ENCODE measurements at regions not wholly inside any gene's neighbourhood (a gene's known extent, or its start where the extent isn't known, plus 50 kb on each side); places are given as distances from the start of the nearest gene placed in this dataset.

DNA sequence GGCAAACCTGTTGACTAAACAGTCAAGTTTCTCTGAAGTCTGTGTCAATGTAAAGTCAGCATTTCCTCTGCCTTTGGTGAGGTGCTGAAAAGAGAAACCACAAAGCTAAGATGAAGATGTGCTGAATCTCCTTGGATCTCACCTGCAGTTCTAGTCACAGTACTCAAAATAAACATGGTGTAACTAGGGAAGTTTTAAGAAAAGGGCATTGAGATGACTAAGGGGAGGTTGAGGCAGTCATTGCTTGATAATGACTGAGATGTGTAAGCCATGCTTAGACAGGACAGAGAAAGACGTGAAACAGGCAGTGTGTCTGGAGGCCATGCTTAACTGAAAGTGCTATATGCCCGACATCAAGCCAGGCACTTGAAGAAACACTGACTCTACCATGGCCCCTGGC lies 1010.0 kb upstream of the CELF4 start:
- Histone ChIP-seq H3K4me3 (replicated peaks in 1 of 3; ENCODE audit: insufficient read depth in 1 of 3, low read depth in 1 of 3, low read length in 3 of 3) (no peak overlapping the region), H3K27me3 (ENCODE audit: control insufficient read depth in 2 of 2, insufficient read depth in 2 of 2, low read length in 2 of 2) (no peaks in the 10 kb centered on the region), H3K9ac (replicated peaks; ENCODE audit: extremely low read depth, insufficient read depth, low read length) (no peak overlapping the region), H3K4me1 (ENCODE audit: control insufficient read depth, extremely low read depth, insufficient read depth, low read length) (no peaks in the 10 kb centered on the region), H3K36me3 (ENCODE audit: control insufficient read depth in 2 of 2, extremely low read depth in 1 of 2, insufficient read depth in 2 of 2, low read length in 2 of 2) (no peaks in the 10 kb centered on the region), H3K27ac (ENCODE audit: insufficient read depth, low read depth, low read length) (no peak overlapping the region), H3K9me3 (replicated peaks; ENCODE audit: control insufficient read depth, insufficient read depth, low read length) (peaks cover 6% of the 10 kb centered on the region), H2AFZ (ENCODE audit: low read depth, low read length) (no peak overlapping the region), H3K79me2 (ENCODE audit: control insufficient read depth, insufficient read depth, low read length) (no peaks in the 10 kb centered on the region), H3K9me1 (replicated peaks; ENCODE audit: control insufficient read depth, extremely low read depth, insufficient read depth, low read length) (no peaks in the 10 kb centered on the region), H3K4me2 (ENCODE audit: insufficient read depth, low read length) (no peak overlapping the region), H4K20me1 (replicated peaks; ENCODE audit: control insufficient read depth, extremely low read depth, insufficient read depth, low read length) (no peaks in the 10 kb centered on the region)
- ChIA-PET POLR2A (no interaction called here), CTCF (no interaction called here)
- no TSS peak for BruUV-seq (replicated peaks)
- intact Hi-C loops (cut with micrococcal nuclease) (no loop called here), dilution Hi-C loops (cut with MboI; ENCODE audit: extremely low pct_ligation_motif_present, low sequenced_read_pairs) (no loop called here)
- no peak for DNase-seq (ENCODE audit: low read depth, low spot score)
- FAIRE-seq, result no peak
- TF ChIP-seq MYC (IDR thresholded peaks at IDR 0.05; ENCODE audit: low read depth, low read length), result no peak
- no peak for TF ChIP-seq FOS (IDR thresholded peaks at IDR 0.05; ENCODE audit: borderline replicate concordance, insufficient read depth, low read length)
- no peak for TF ChIP-seq JUN (IDR thresholded peaks at IDR 0.05; ENCODE audit: borderline replicate concordance, insufficient read depth, insufficient read length, low read depth)
- no peak for TF ChIP-seq EZH2 (IDR thresholded peaks at IDR 0.05; ENCODE audit: borderline replicate concordance, low read depth, low read length, severe bottlenecking)

DNA sequence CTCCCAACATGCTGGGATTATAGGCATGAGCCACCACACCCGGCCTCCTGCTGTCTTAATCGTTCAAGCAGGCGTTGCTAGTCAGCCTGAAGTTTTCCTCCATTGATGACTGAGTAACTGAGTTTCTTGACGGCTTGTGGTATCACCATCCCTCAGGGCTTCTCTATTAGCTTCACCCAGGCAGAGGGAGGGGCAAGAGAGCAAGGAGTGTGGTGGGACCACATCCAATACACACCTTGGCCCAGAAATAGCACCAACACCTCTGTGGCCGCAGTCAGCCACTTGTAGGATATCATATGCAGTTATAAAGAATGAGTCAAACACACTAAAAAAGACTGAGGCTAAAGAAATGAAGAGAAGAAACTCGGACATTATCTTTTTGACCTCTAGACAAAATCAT lies 1009.4 kb upstream of the CELF4 start:
- Histone ChIP-seq H3K27ac (ENCODE audit: insufficient read depth, low read depth, low read length) (no peak overlapping the region), H3K79me2 (ENCODE audit: control insufficient read depth, insufficient read depth, low read length) (no peaks in the 10 kb centered on the region), H2AFZ (ENCODE audit: low read depth, low read length) (no peak overlapping the region), H3K27me3 (ENCODE audit: control insufficient read depth in 2 of 2, insufficient read depth in 2 of 2, low read length in 2 of 2) (no peaks in the 10 kb centered on the region), H3K9ac (replicated peaks; ENCODE audit: extremely low read depth, insufficient read depth, low read length) (no peak overlapping the region), H3K9me1 (replicated peaks; ENCODE audit: control insufficient read depth, extremely low read depth, insufficient read depth, low read length) (no peaks in the 10 kb centered on the region), H3K9me3 (replicated peaks; ENCODE audit: control insufficient read depth, insufficient read depth, low read length) (peaks cover 4% of the 10 kb centered on the region), H3K36me3 (ENCODE audit: control insufficient read depth in 2 of 2, extremely low read depth in 1 of 2, insufficient read depth in 2 of 2, low read length in 2 of 2) (no peaks in the 10 kb centered on the region), H3K4me2 (ENCODE audit: insufficient read depth, low read length) (no peak overlapping the region), H4K20me1 (replicated peaks; ENCODE audit: control insufficient read depth, extremely low read depth, insufficient read depth, low read length) (no peaks in the 10 kb centered on the region), H3K4me3 (replicated peaks in 1 of 3; ENCODE audit: insufficient read depth in 1 of 3, low read depth in 1 of 3, low read length in 3 of 3) (no peak overlapping the region), H3K4me1 (ENCODE audit: control insufficient read depth, extremely low read depth, insufficient read depth, low read length) (no peaks in the 10 kb centered on the region)
- FAIRE-seq (no peak), DNase-seq (ENCODE audit: low read depth, low spot score) (no peak)
- CTCF ChIA-PET, result no interaction called here
- dilution Hi-C loops (cut with MboI; ENCODE audit: extremely low pct_ligation_motif_present, low sequenced_read_pairs) (no loop called here), intact Hi-C loops (cut with micrococcal nuclease) (no loop called here)
- POLR2A ChIA-PET, result no interaction called here
- no TSS peak for BruUV-seq (replicated peaks)
- TF ChIP-seq JUN (IDR thresholded peaks at IDR 0.05; ENCODE audit: borderline replicate concordance, insufficient read depth, insufficient read length, low read depth) (no peak), POLR2AphosphoS5 (IDR thresholded peaks at IDR 0.05; ENCODE audit: insufficient read depth, low read depth, low read length) (no peak), MAX (IDR thresholded peaks at IDR 0.05; ENCODE audit: insufficient read depth, insufficient read length) (no peak), POLR2A (IDR thresholded peaks at IDR 0.05; ENCODE audit: low read depth, low read length) (no peak), GATA2 (IDR thresholded peaks at IDR 0.05; ENCODE audit: insufficient read depth, insufficient read length, low read depth, low read length) (no peak), FOS (IDR thresholded peaks at IDR 0.05; ENCODE audit: borderline replicate concordance, insufficient read depth, low read length) (no peak), MYC (IDR thresholded peaks at IDR 0.05; ENCODE audit: low read depth, low read length) (no peak), EZH2 (IDR thresholded peaks at IDR 0.05; ENCODE audit: borderline replicate concordance, low read depth, low read length, severe bottlenecking) (no peak), CTCF (IDR thresholded peaks at IDR 0.05; ENCODE audit: extremely low read depth in 1 of 2, insufficient read depth in 1 of 2, low read depth in 1 of 2, low read length in 2 of 2) (no peak)

Data from endothelial cell of umbilical vein (primary cell).